ENCODE measurements at regions not wholly inside any gene's neighbourhood (a gene's known extent, or its start where the extent isn't known, plus 50 kb on each side); places are given as distances from the start of the nearest gene placed in this dataset.

- DNase-seq (ENCODE audit: low read depth, low spot score), result no peak
- H3K4me3 ChIP-seq (ENCODE audit: low read depth, low read length), result no peak overlapping the region
- in situ Hi-C loops (cut with HindIII; ENCODE audit: low sequenced_read_pairs), result no loop called here
- TF ChIP-seq CTCF (IDR thresholded peaks at IDR 0.05; ENCODE audit: low read depth, low read length), result no peak
Measured at GRCh38 chr5:106757672-106758071, 913.1 kb downstream of the EFNA5 start.

- no peak for DNase-seq (ENCODE audit: low read depth, low spot score)
- H3K4me3 ChIP-seq (ENCODE audit: low read depth, low read length), result no peak overlapping the region
- in situ Hi-C loops (cut with HindIII; ENCODE audit: low sequenced_read_pairs), result no loop called here
- no peak for TF ChIP-seq CTCF (IDR thresholded peaks at IDR 0.05; ENCODE audit: low read depth, low read length)
Measured at GRCh38 chr5:106755789-106756188, 914.9 kb downstream of the EFNA5 start.

- in situ Hi-C loops (cut with HindIII; ENCODE audit: low sequenced_read_pairs), result no loop called here
- DNase-seq (ENCODE audit: low read depth, low spot score), result no peak
- TF ChIP-seq CTCF (IDR thresholded peaks at IDR 0.05; ENCODE audit: low read depth, low read length), result no peak
- H3K4me3 ChIP-seq (ENCODE audit: low read depth, low read length), result no peak overlapping the region
Measured at GRCh38 chr5:106755066-106755465, 915.7 kb downstream of the EFNA5 start.

GRCh38 chr5:106749826-106750225 lies 920.9 kb downstream of the EFNA5 start:
- in situ Hi-C loops (cut with HindIII; ENCODE audit: low sequenced_read_pairs), result no loop called here
- TF ChIP-seq CTCF (IDR thresholded peaks at IDR 0.05; ENCODE audit: low read depth, low read length), result no peak
- H3K4me3 ChIP-seq (ENCODE audit: low read depth, low read length), result no peak overlapping the region
- DNase-seq (ENCODE audit: low read depth, low spot score), result no peak

- H3K4me3 ChIP-seq (ENCODE audit: low read depth, low read length), result no peak overlapping the region
- in situ Hi-C loops (cut with HindIII; ENCODE audit: low sequenced_read_pairs), result no loop called here
- no peak for TF ChIP-seq CTCF (IDR thresholded peaks at IDR 0.05; ENCODE audit: low read depth, low read length)
- no peak for DNase-seq (ENCODE audit: low read depth, low spot score)
Measured at GRCh38 chr5:106739127-106739526, 931.6 kb downstream of the EFNA5 start.

GRCh38 chr5:106737111-106737510 lies 933.6 kb downstream of the EFNA5 start:
- in situ Hi-C loops (cut with HindIII; ENCODE audit: low sequenced_read_pairs), result no loop called here
- no peak for TF ChIP-seq CTCF (IDR thresholded peaks at IDR 0.05; ENCODE audit: low read depth, low read length)
- no peak overlapping the region for H3K4me3 ChIP-seq (ENCODE audit: low read depth, low read length)
- no peak for DNase-seq (ENCODE audit: low read depth, low spot score)

GRCh38 chr5:106732624-106733023 lies 938.1 kb downstream of the EFNA5 start:
- no peak overlapping the region for H3K4me3 ChIP-seq (ENCODE audit: low read depth, low read length)
- TF ChIP-seq CTCF (IDR thresholded peaks at IDR 0.05; ENCODE audit: low read depth, low read length), result no peak
- no peak for DNase-seq (ENCODE audit: low read depth, low spot score)
- in situ Hi-C loops (cut with HindIII; ENCODE audit: low sequenced_read_pairs), result no loop called here
